ENCODE measurements at regions not wholly inside any gene's neighbourhood (a gene's known extent, or its start where the extent isn't known, plus 50 kb on each side); places are given as distances from the start of the nearest gene placed in this dataset.
A peak's percentile ranks its signal among the peaks of the same experiment; 100 is the strongest.

DNA sequence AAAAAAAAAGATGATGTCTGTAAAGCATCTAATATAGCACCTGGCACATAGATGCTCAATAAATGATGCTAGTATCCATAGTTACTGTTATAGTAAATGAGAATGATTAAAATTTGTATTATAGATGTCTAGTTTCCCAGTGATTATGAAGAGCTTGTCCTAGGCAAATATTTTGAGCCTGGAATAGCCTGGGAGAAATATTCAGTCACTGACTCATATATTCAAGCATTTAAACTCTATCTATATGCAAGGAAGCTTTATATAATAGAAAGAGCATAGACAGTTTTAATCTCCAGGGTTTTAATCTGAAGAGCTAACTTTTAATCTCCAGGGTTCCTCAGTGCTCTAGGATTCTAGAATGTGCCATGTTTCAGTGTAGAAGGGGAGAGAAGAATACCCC is 91.5 kb upstream of the VASH1 start:
- DNase-seq: no peak

DNA sequence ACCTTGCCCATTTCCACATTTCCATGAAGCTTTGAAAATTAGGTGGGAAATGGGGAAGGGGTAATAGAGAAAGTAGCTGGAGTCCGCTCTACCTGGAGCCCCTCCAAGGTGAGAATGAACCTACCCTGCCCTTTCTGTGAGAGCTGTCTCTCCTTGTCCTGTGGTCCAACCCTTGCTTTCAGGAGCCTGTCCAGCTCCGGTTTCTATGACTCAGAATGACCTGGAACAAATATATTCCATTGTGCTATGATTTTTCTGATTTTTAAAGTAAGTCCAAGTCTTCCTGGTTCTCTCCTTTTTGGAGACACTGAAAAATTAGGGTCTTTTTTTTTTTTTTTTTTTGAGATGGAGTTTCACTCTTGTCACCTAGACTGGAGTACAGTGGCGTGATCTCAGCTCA is 89.1 kb upstream of the VASH1 start:
- no peak for DNase-seq

DNA sequence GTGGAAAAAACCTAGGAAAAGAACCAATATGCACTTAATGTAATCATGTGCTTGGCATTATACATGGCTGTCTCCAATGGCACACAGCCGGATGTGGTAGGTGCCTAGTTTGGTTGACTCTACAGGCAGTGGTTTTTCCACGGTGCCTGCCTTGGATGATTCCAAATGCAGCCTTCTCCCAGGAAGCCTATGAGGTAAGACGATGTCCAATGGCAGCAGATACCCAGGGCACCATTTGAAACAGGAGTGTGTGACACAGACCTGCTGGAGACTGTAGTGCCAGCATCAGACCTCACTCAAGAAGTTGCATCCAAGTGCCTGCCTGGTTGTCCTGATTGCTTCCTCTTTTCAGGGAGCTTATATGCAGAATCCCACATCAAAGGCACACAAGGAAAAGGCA is 88.0 kb upstream of the VASH1 start:
- no peak for DNase-seq

DNA sequence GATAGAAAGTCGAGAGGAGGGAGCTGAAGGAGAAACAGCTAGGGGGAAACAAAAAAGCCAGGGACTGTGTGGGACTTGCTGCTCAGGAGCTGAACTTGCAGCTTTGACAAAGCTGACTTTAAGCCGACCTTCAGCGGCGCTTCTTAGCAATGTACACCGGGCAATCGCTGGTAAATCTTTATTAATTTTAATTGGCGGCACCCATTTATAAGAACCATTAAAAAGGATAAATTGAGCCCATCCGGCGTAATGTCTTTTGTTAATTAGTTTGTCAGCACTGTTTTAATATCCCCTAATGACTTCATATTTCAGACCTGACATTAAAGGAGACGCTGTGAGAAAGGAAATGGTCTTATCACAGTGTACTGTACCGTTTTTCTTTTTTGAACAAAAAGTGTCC is 86.2 kb upstream of the VASH1 start:
- DNase-seq: no peak

DNA sequence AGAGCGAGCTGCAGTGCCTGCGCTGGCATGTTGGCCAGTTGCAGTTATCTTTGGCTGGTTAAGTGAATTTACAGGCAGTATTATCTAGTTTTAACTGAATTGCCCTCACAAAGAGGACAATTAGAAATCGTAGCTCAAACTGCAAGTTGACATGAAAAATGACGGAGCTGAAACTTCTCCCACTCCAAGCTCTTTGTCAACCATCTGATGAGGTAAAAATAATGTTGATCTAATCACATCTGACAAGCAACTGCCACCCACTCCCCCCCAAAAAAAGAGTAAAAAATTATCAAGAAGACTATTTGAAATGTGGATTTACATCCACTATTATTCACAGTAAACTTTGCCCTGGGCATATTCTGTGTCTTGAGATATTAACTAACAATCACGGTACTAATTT is 84.7 kb upstream of the VASH1 start:
- no peak for DNase-seq

DNA sequence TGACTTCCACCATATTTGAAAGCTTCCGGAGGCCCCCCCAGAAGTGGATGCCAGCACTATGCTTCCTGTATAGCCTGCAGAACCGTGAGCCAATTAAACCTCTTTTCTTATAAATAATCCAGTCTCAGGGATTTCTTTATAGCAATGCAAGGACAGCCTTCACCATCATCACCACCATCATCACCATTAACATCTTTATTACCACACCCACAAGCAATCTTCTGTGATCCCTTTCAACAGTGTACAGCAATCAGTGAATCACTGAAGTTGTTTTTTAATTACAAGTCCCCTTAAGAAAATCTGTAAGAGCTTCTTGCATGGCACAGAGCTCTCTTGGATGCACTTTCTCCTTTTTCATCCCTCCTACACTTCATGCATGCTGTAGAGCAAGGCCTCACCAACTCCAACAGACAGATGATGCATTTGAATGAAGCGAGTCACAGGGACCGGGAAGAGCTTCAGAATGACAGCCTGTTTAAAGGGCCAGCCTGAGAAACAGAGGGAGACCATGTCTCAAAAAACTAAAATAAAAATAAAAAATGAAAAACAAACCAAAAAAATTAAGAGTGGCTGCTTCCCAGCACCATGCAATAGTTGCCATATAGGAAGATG is 83.6 kb upstream of the VASH1 start:
- DNase-seq: no peak

DNA sequence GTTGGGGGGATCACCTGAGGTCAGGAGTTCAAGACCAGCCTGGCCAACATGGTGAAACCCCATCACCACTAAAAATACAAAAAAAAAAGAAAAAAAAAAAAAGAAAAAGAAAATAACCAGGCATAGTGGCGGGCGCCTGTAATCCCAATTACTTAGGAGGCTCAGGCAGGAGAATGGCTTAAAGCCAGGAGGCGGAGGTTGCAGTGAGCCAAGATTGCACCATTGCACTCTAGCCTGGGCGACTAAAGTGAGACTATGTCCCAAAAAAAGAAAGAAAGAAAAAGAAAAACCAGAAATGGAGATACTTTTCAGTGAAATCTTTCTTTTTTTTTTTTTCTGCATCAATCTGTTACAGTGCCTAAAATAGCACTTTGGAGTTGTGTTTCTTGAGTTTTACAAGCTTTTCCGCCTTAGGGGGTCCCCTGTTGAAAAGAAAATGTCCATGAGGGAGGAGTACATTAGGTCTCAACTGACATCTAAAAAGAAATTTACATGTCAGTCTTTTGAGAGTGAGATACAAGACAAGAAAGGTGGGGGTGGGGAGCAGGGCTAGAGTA is 82.9 kb upstream of the VASH1 start:
- DNase-seq: no peak

DNA sequence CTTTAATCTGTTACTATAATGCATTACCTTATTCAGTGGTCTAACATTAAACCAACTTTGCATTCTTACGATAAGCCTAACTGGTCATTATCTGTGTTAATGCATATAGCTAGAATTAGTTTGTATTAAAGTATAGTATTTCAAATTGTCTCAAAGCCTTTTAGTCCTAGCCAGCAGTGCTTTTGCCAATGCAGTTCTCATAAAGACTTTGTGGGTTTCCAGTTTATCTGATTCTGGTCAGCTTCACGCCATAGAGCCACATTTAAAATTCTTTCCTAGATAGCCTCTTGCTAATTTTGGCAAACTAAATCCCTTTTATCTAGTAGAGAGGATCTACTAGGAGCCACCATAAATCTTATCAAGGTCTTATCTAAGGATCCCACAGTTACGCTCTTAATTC is 78.9 kb upstream of the VASH1 start:
- DNase-seq: no peak

DNA sequence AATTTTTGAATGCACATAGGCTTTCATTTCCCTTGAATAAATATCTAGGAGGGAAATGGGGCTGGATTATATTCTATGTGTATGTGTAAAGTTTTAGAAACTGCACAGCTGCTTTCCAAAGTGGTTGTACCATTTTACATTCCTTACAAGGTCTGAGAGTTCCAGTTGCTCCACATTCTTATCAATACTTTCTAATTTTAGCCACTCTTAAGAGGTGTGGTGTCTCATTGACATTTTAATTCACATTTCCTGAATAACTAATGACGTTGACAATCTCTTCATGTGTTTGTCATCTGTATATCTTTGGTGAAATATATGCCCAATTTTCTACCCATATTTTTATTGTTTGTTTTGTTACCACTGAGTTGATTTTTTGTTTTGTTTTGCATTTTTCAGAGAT is 74.6 kb upstream of the VASH1 start:
- DNase-seq: no peak

DNA sequence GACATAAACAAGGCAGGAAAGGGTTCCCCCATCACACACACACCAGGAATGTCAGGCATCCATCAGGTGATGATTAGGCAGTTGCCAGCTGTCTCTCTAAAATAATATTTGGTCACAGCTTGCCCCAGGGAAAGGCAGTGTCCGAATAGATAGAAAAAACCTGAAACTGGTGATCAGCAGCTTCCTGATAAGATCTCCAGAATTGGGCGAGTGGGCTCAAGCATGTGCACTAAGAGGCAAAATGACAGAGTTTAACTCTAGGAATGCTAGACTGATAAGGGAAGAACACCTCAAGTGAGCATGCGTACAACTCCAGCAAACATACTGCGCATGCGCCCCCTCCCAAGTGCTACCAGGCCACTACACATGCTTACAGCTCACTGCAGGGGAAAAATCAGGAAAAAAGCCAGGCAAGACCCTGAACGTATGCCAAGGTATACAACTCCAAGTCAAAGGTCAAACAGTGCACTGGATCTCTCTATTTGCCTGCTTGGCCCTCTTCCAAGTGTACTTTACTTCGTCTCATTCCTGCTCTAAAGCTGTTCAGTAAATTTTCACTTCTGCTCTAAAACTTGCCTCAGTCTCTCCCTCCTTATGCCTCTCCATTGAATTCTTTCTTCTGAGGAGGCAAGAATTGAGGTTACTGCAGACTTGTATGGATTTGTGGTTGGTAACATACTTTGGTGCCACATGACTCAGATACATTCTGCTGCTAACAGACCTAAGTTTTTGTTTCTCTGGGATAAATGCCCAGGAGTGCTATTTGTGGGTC is 73.5 kb upstream of the VASH1 start:
- DNase-seq: peak; percentile 80

DNA sequence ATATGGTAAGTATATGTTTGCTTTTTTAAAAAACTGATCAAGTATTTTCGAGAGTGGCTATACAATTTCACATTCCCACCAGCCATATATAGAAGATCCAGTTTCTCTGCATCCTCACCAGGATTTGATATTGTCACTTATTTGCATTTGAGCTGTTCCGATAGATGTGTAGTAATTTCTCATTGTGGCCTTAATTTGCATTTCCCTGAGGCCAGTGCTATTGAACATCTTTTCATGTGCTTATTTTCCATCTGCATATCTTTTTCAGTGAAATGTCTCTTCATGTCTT is 72.9 kb upstream of the VASH1 start:
- DNase-seq: no peak

DNA sequence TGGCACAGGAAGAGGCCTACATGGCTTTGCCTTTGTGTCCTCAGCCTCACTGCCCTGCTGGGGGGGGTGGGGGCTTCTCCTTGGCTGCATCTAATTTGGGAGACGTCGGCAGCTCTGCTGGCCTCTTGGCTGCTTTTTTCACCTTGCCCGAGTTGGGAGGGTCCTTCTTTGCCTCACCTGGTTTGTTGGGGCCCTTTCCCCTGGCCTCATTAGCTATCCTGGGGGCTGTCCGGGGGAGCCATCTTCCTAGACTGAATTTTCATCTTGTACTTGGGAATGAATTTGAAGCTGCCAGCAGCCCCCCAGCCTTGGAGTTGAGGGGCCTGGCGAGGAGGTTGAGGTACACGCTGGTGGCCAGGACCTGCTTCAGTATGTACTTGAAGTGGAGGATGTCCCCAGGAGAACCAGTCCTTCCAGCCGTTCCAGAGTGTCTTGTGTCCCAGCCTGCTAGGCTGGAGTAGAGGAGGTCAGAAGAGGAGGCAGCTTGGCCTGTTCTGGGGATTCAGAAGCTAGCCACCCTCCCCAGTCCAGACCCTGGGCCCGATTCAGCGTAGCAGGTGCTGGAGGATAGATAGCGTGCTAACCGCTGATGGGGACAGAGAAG is 70.7 kb upstream of the VASH1 start:
- DNase-seq: no peak

DNA sequence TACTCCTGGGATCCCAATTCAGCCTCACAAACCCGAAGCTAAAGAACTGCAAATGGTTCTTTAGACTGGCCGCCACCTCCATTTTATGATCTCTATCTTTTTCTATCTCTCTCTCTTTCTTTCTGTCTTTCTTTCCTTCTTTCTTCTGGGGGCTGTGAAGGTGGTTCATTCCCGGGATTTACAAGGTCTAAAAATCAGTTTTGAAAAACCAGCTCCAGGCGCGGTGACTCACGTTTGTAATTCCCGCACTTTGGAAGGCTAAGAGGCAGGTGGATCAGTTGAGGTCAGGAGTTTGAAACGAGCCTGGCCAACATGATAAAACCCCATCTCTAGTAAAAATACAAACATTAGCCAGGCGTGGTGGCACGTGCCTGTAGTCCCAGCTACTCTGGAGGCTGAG is 67.2 kb upstream of the VASH1 start:
- no peak for DNase-seq

DNA sequence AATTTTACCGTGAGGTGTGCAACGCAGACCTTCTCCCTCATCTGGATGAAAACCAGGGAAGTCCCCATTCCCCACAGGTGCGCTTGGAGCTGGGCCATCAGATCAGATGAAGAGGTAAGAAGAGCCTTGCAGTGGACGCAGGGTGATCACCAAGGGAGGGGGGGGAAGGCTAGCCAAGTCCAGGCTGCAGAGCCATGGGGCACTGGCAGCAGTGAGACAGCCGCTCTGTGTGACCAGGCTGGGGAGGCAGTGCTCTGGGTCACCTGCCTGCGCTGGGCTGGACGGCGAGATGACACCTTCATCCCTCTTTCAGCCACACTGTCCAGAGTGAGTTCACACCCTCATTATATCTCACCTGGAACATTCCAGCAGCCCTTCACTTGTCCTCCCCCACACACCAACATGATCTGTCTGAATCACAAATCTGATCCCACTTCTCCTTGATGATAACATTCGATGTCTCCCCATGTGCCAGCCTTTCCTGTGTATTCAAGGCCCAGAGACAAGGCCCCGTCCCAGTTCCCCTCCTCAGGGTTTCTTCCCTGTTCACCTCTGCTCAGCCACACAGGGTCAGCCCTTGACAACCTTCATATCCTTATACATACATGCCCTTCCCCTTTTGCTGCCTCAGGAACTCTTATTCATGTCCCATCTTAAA is 65.9 kb upstream of the VASH1 start:
- no peak for DNase-seq

DNA sequence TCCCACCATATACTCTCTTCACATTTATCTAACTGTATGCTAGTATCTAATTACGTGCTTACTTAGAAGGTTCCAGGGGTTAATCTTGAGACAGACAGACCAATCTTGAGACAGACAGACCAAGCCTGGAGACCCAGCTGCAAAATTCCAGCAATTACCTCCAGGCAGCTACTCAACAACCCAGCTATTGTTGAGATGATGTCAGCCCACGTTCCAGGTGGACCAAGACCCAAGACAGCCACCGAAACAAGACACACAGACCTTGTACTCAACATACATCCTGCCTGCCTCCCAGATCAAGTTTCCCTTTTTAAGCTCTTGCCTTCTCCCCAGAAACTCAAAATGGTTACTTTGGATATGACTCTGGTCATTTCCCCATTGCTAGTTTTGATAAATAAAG is 64.9 kb upstream of the VASH1 start:
- DNase-seq: no peak

DNA sequence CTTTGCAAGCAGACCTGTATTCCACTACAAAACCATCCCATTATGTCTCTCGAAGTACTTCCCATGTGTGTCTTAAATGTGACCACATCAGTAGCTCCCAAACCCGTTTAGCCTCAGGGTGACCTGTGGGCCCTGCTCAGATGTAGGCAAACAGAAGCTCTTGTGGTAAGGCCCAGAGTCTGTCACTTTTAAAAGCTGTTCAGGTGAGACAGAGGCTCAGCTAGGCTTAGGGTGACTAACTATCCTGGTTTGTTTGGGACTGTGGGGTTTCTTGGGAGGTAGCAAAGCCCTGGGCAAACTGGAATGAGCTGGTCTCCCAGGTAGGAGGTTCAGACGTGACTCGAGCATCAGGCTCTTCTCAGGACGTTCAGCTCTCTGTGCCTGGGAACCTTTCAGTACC is 64.5 kb upstream of the VASH1 start:
- no peak for DNase-seq

DNA sequence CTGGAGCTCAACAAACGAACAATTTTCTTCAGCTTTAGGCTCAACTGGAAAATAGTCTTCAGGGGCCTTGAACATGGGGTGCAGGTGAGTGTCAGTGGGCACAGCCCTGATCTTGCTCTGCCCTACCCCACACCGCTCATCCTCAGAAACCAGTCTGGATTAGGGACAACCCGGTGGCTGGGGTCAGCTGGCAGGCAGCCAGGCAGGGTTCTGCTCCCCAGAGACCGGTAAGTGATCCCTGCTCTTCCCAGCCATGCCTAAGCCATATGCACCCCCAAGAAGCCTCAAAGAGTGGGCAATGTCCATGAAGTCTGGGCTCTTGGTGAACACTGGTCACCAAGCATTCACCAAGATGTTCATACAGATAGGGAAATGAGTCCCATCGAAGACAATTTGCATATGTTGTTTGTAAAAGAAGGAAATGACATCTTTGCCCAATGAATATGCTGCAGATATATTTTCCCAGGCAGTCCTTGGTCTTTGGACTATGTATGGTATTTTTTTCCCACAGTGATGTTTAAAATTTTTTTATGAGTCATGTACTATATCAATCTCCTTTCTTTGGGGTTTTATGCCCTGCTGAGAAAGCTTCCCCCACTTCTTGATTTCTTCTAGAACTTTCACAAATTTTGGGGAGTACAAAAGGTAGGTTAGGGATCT is 63.9 kb upstream of the VASH1 start:
- no peak for DNase-seq

DNA sequence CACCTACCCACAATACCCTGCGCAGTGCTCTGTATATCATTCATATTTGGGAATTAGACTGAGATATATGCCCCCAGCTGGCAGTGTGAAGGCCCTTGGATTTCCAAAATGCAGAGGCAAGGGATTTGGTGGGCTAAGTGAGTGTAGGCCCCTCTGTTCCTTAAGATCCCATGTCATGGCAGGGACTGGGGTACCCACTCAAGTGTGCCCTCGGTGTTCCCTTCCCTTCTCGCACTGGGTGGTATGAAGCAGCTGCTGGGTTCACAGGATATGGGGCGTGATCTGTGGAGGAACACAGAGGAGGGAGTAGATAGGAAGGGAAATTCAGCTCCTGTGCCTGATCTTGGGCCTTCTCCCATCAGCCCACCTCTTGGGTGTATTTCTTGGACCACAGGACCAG is 63.1 kb upstream of the VASH1 start:
- DNase-seq: no peak

DNA sequence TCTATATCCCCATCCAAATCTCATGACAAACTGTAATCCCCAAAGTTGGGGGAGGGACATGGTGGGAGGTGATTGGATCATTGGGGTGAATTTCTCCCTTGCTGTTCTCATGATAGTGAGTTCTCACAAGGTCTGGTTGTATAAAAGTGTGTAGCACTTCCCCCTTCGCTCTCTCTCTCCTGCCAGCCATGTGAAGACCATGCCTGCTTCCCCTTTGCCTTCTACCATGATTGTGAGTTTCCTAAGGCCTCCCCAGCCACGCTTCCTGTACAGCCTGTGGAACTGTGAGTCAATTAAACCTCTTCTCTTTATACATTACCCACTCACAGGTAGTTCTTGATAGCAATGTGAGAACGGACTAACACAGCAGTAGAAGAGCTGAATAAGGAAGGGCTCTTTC is 62.6 kb upstream of the VASH1 start:
- DNase-seq: no peak

DNA sequence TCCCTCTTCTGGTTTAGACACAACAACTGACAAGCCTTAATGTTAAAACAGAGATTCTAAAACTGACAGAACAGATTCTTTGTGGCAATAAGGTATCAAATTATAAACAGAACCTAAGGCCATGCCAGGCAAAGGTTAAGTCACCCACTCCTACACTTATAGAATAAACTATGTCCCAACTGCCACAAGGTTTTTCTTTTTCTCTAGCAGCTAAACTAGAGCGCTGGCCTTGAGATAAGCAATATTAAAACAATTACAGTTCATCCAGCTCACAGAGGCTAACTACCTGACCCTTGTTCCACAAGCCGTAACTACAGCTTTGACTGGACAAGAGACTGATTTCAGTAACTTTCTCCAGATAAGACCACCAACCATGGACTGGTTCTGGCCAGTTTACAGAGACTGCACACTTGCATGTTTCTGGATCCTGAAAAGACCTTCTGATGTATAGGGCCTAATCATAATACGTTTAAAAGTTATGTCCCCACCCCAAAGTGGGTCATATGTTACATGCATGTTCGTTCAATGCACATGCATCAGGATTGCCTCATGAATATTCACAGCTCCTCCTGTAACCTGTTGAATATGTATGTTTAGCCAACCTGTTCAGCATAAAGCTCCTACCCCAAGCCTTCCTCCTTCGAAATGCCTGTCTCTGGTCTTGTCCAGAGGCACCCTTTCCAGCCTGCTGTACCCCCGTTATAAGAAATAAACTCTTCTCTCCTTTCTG is 61.9 kb upstream of the VASH1 start:
- no peak for DNase-seq

DNA sequence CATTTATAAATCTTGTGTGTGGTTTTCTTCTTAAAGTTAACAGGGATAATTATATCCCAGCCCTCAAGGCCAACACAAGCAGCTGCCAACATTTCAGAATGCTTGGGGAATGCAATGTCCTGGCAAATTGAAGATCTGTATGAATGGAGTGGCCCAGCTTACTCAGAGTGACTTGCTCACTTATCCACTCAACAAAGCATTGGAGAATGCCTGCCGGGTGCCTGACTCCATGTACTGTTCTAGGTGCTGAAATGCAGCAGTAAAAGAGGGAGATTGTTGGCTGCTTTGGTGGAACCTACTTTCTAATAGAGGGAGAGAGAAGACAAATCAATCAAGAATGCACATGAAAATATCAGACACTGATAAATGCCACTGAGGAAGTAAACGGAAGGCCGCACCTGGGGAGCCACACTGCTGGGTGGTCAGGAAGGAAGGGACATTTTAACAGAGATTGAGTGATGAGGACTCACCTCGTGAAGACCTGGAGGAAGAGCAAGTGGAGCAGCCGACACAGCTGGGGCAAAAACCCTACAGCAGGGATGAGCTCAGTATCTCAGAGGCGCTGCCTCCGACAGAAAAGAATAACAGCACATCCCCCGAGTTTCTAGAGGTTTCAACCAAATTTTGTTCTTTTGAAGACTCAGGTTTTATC is 61.2 kb upstream of the VASH1 start:
- no peak for DNase-seq

DNA sequence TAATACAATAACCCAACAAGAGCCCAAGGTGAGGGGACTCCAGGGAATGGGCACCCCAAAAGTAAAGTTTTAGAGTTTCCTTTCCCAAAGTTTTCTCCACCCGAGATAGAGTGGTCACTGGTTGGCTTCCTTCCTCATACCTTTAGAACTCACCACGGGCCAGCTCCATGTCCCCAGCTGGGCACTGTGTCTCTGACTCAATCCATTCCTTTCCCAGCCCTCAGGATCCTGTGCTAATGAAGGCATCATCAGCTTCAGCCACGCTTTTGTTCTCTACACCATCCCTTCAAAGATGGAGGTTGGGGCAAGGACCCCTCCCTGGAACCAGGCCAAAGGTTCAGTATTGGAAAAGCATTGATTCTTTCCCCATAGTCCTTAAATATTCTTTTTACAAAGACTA is 59.8 kb upstream of the VASH1 start:
- DNase-seq: no peak
